Right lobe of liver (tissue), 6 donors: ENCODE measurements at regions not wholly inside any gene's neighbourhood (a gene's known extent, or its start where the extent isn't known, plus 50 kb on each side); places are given as distances from the start of the nearest gene placed in this dataset.
A peak's percentile ranks its signal among the peaks of the same experiment; 100 is the strongest.
"Not testable (repeated sequence)": the region's sequence is repeated elsewhere in the genome, so short reads cannot be mapped to it uniquely, and the experiment has no call there.

ENCODE experiments used
- ATAC-seq, 4 donors: fragments of 200-7000 bp; cut with Tn5 transposase; one replicate each; pipeline ENCODE4 v1.9.1; 2020; ENCODE audit warnings: mild to moderate bottlenecking in 4 of 4, moderate library complexity in 4 of 4
- DNase-seq, 3 donors: peaks; one replicate each; pipeline ENCODE4 v3.0.0-alpha.2; 2020
- H3K27ac ChIP-seq, 3 donors: fragments of 200-600 bp; one replicate each; pipeline ENCODE4 v1.8.0; 2022
- H3K27me3 ChIP-seq, 2 donors: fragments of 200-600 bp; one replicate each; pipeline ENCODE4 v1.8.0; 2022
- H3K36me3 ChIP-seq, 4 donors: fragments of 200-600 bp; sonication (generic) in 1 of 4; one replicate each; pipeline versions ENCODE4 v1.5.1 to v1.8.0; 2017 to 2022; ENCODE audit warnings: control low read depth in 1 of 4
- H3K4me1 ChIP-seq, 4 donors: fragments of 200-600 bp; sonication (generic) in 1 of 4; one replicate each; pipeline versions ENCODE4 v1.5.1 to v1.8.0; 2017 to 2022; ENCODE audit warnings: control low read depth in 1 of 4
- H3K4me3 ChIP-seq, 3 donors: fragments of 200-600 bp; one replicate each; pipeline ENCODE4 v1.8.0; 2022
- H3K9me3 ChIP-seq, 4 donors: fragments of 200-600 bp; sonication (generic) in 1 of 4; one replicate each; pipeline versions ENCODE4 v1.5.1 to v1.8.0; 2017 to 2022; ENCODE audit warnings: control low read depth in 1 of 4
- CTCF ChIP-seq, 4 donors: fragments of 200-600 bp in 3 of 4; fragments of 450-650 bp in 1 of 4; IDR thresholded peaks; one replicate each; pipeline versions ENCODE4 v1.5.1 to v1.8.0; 2016 to 2022; ENCODE audit warnings: antibody characterized with exemption in 4 of 4, mild to moderate bottlenecking in 2 of 4
- POLR2A ChIP-seq: fragments of 450-650 bp; IDR thresholded peaks from one replicate; pipeline ENCODE4 v1.6.1; 2017; ENCODE audit warnings: antibody characterized with exemption, mild to moderate bottlenecking
- WGBS: methylation state at CpG from one replicate; pipeline ENCODE4 v1.1.6; 2018; ENCODE audit warnings: low coverage, low lambda C conversion rate; ENCODE audit not compliant: insufficient coverage; ENCODE audit errors: missing lambda C conversion rate; 5-methylcytosine and 5-hydroxymethylcytosine counted together
- intact Hi-C, 2 donors: fragments of 100-400 bp; cut with DNase I; formaldehyde crosslinking; loops; one replicate each; pipeline versions ENCODE4 v1.11.2 to v1.14.1; 2022
- donor health status: DM: no; HTN: yes; CAD: no.
- donor health status: DM: no; HTN: no; CAD: no.
- donor health status: DM: no; HTN: no; CAD: no.
- donor health status: DM: no; HTN: yes; CAD: no.
- donor health status: DM: no; HTN: yes; CAD: no.

- 64% methylated on average over 3 of the region's 3 CpGs for WGBS
- TF ChIP-seq CTCF (IDR thresholded peaks at IDR 0.05) (no peak), POLR2A (no peak)
- Histone ChIP-seq H3K9me3 (no peaks in the 10 kb centered on the region), H3K4me1 (peaks cover 0 to 10% (median 3%) of the 10 kb centered on the region in 4 donors), H3K27ac (peak overlapping the region in 2 of 3 donors; percentile 72 to 75), H3K36me3 (no peaks in the 10 kb centered on the region), H3K4me3 (no peak overlapping the region), H3K27me3 (no peaks in the 10 kb centered on the region)
- DNase-seq (no peak), ATAC-seq (no peak)
- intact Hi-C loops: no loop called here
These were observed 81.6 kb upstream of the USP9X start for GRCh38 chrX:41003506-41004270.

- H3K27ac ChIP-seq: no peak overlapping the region
- no peaks in the 10 kb centered on the region for H3K9me3 ChIP-seq
- intact Hi-C loops: no loop called here
- no peaks in the 10 kb centered on the region for H3K36me3 ChIP-seq
- TF ChIP-seq POLR2A (no peak), CTCF (IDR thresholded peaks at IDR 0.05) (no peak)
- H3K4me3 ChIP-seq: no peak overlapping the region
- ATAC-seq (no peak), DNase-seq (no peak)
- no peaks in the 10 kb centered on the region for H3K27me3 ChIP-seq
- 15% methylated on average over 3 of the region's 3 CpGs for WGBS
- H3K4me1 ChIP-seq: peaks cover 0 to 10% (median 3%) of the 10 kb centered on the region in 4 donors
These were observed 79.7 kb upstream of the USP9X start for GRCh38 chrX:41005445-41005992.

GRCh38 chrX:41009850-41010846, 75.1 kb upstream of the USP9X start:
- peak; percentile 88 to 94 (median 89) for ATAC-seq
- DNase-seq: peak; percentile 75 to 84 (median 79)
- no peaks in the 10 kb centered on the region for H3K27me3 ChIP-seq
- no peaks in the 10 kb centered on the region for H3K9me3 ChIP-seq
- H3K4me3 ChIP-seq: peak overlapping the region in 2 of 3 donors; percentile 4 to 18
- no peaks in the 10 kb centered on the region for H3K36me3 ChIP-seq
- peak overlapping the region; percentile 76 to 96 (median 90) for H3K27ac ChIP-seq
- H3K4me1 ChIP-seq: peaks cover 0 to 15% (median 0%) of the 10 kb centered on the region in 4 donors
- intact Hi-C loops: no loop called here
- 22% methylated on average over 23 of the region's 28 CpGs for WGBS
- peak; percentile 80 for TF ChIP-seq POLR2A
- peak in 1 of 4 donors; percentile 20 for TF ChIP-seq CTCF (IDR thresholded peaks at IDR 0.05)

GRCh38 chrX:41014776-41015360, 70.4 kb upstream of the USP9X start:
- peaks cover 0 to 15% (median 4%) of the 10 kb centered on the region in 4 donors for H3K4me1 ChIP-seq
- TF ChIP-seq CTCF (IDR thresholded peaks at IDR 0.05): no peak
- TF ChIP-seq POLR2A: no peak
- DNase-seq: no peak
- no peak overlapping the region for H3K27ac ChIP-seq
- intact Hi-C loops: no loop called here
- no peak for ATAC-seq
- H3K36me3 ChIP-seq: no peaks in the 10 kb centered on the region
- H3K9me3 ChIP-seq: no peaks in the 10 kb centered on the region
- 66% methylated on average over 4 of the region's 5 CpGs for WGBS
- H3K4me3 ChIP-seq: no peak overlapping the region
- H3K27me3 ChIP-seq: no peaks in the 10 kb centered on the region

- H3K27ac ChIP-seq: peak overlapping the region in 1 of 3 donors; percentile 63
These were observed 67.5 kb upstream of the USP9X start for GRCh38 chrX:41017785-41018184.

GRCh38 chrX:41018391-41019040, 66.7 kb upstream of the USP9X start:
- H3K27me3 ChIP-seq, H3K36me3 ChIP-seq, ATAC-seq, H3K9me3 ChIP-seq, intact Hi-C loops, H3K4me3 ChIP-seq: not testable (repeated sequence)
- 51% methylated on average over 8 of the region's 9 CpGs for WGBS
- DNase-seq: peak in 1 of 3 donors; percentile 38
- peak overlapping the region in 1 of 3 donors; percentile 27 for H3K27ac ChIP-seq
- peaks cover 0 to 11% (median 5%) of the 10 kb centered on the region in 4 donors for H3K4me1 ChIP-seq

More at GRCh38 chrX:41017785-41018184, 67.5 kb upstream of the USP9X start:
- 93% methylated on average over 4 of the region's 6 CpGs for WGBS
- H3K4me3 ChIP-seq, H3K27me3 ChIP-seq, H3K36me3 ChIP-seq, DNase-seq, ATAC-seq, intact Hi-C loops, H3K9me3 ChIP-seq: not testable (repeated sequence)
- H3K4me1 ChIP-seq: peaks cover 0 to 11% (median 4%) of the 10 kb centered on the region in 4 donors
